ENCODE measurements at regions not wholly inside any gene's neighbourhood (a gene's known extent, or its start where the extent isn't known, plus 50 kb on each side); places are given as distances from the start of the nearest gene placed in this dataset.
"Not testable (repeated sequence)": the region's sequence is repeated elsewhere in the genome, so short reads cannot be mapped to it uniquely, and the experiment has no call there.

GRCh38 chr6:80530103-80530502 is 423.6 kb downstream of the BCKDHB start:
- CTCF ChIA-PET = no interaction called here
- H3K4me1 Mint-ChIP-seq (ENCODE audit: low read depth) = no peaks in the 10 kb centered on the region
- no peaks in the 10 kb centered on the region for H3K9me3 Mint-ChIP-seq
- intact Hi-C loops (cut with micrococcal nuclease) = no loop called here
- no peaks in the 10 kb centered on the region for H3K36me3 Mint-ChIP-seq
- POLR2A ChIA-PET = no interaction called here
- DNase-seq = no peak
- no peak overlapping the region for H3K4me3 Mint-ChIP-seq
- no peaks in the 10 kb centered on the region for H3K27me3 Mint-ChIP-seq
- H3K27ac Mint-ChIP-seq = no peak overlapping the region

- Mint-ChIP-seq H3K9me3 (no peaks in the 10 kb centered on the region), H3K27ac (no peak overlapping the region), H3K4me3 (no peak overlapping the region), H3K4me1 (ENCODE audit: low read depth) (no peaks in the 10 kb centered on the region), H3K36me3 (no peaks in the 10 kb centered on the region), H3K27me3 (peaks cover 1% of the 10 kb centered on the region)
- ChIA-PET POLR2A (no interaction called here), CTCF (no interaction called here)
- intact Hi-C loops (cut with micrococcal nuclease) = no loop called here
- DNase-seq = no peak
Measured at GRCh38 chr6:80528115-80528514, 421.6 kb downstream of the BCKDHB start.

GRCh38 chr6:80527552-80528052 is 421.1 kb downstream of the BCKDHB start:
- ChIA-PET CTCF (no interaction called here), POLR2A (no interaction called here)
- DNase-seq = no peak
- Mint-ChIP-seq H3K4me1 (ENCODE audit: low read depth) (no peaks in the 10 kb centered on the region), H3K4me3 (no peak overlapping the region), H3K27ac (no peak overlapping the region), H3K27me3 (peaks cover 1% of the 10 kb centered on the region), H3K9me3 (no peaks in the 10 kb centered on the region), H3K36me3 (no peaks in the 10 kb centered on the region)
- intact Hi-C loops (cut with micrococcal nuclease) = no loop called here

- intact Hi-C loops (cut with micrococcal nuclease) = no loop called here
- Mint-ChIP-seq H3K36me3 (no peaks in the 10 kb centered on the region), H3K27ac (no peak overlapping the region), H3K9me3 (no peaks in the 10 kb centered on the region), H3K4me3 (no peak overlapping the region), H3K4me1 (ENCODE audit: low read depth) (no peaks in the 10 kb centered on the region), H3K27me3 (peaks cover 1% of the 10 kb centered on the region)
- CTCF ChIA-PET = interaction anchor here (0.8 kb wide), 1 partner anchor 745 kb away, joined by 4 read pairs; no protein-coding TSS in a partner anchor
- no peak for DNase-seq
- POLR2A ChIA-PET = no interaction called here
Measured at GRCh38 chr6:80523531-80523997, 417.1 kb downstream of the BCKDHB start.

- no peak for DNase-seq
- H3K27me3 Mint-ChIP-seq = peaks cover 1% of the 10 kb centered on the region
- intact Hi-C loops (cut with micrococcal nuclease) = no loop called here
- H3K9me3 Mint-ChIP-seq = no peaks in the 10 kb centered on the region
- POLR2A ChIA-PET = no interaction called here
- H3K4me1 Mint-ChIP-seq (ENCODE audit: low read depth) = no peaks in the 10 kb centered on the region
- H3K36me3 Mint-ChIP-seq = no peaks in the 10 kb centered on the region
- no peak overlapping the region for H3K4me3 Mint-ChIP-seq
- H3K27ac Mint-ChIP-seq = no peak overlapping the region
- CTCF ChIA-PET = interaction anchor here (0.8 kb wide), 1 partner anchor 744 kb away, joined by 4 read pairs; no protein-coding TSS in a partner anchor
Measured at GRCh38 chr6:80523010-80523409, 416.5 kb downstream of the BCKDHB start.

GRCh38 chr6:80522576-80522975 is 416.1 kb downstream of the BCKDHB start:
- ChIA-PET POLR2A (no interaction called here), CTCF (no interaction called here)
- H3K4me1 Mint-ChIP-seq (ENCODE audit: low read depth) = no peaks in the 10 kb centered on the region
- H3K27ac Mint-ChIP-seq = no peak overlapping the region
- intact Hi-C loops (cut with micrococcal nuclease) = no loop called here
- H3K27me3 Mint-ChIP-seq = peaks cover 1% of the 10 kb centered on the region
- DNase-seq = no peak
- H3K4me3 Mint-ChIP-seq = no peak overlapping the region
- no peaks in the 10 kb centered on the region for H3K36me3 Mint-ChIP-seq
- no peaks in the 10 kb centered on the region for H3K9me3 Mint-ChIP-seq

DNA sequence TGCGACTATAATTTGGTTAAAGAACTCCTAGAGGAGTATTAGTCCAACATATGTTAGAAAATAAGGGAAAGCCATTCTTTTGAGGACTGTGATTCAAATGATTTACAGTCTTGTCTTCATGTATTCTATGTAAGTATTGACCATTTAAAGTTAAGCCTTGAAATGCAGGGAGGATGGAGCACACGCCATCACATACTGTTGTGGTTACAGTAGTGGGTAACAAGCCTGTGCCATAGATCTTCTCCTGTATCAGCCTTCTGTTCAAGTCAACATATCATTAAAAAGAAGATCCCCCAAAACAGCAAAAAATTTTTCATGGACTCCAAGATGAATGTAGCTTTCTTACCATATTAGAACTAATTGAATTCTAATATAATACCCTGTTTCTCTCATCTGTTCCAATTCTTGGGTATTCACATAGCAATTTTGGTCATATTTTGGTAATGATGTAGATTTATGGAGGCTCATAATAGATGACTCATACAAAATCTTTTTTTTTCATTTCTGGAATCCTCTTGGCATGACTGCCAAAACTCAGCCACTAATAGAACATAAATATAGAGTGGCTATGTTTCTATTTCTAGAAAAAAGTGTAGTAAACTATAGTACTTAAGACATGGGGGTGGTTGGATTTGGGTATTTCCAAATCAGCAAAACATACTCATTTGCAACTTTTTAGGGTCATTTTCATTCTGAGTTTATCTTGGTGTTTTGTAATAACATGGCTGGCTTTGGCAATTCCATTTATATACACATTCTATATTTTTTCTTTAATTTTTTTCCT is 413.5 kb downstream of the BCKDHB start:
- intact Hi-C loops (cut with micrococcal nuclease) = no loop called here
- H3K36me3 Mint-ChIP-seq = no peaks in the 10 kb centered on the region
- H3K9me3 Mint-ChIP-seq = no peaks in the 10 kb centered on the region
- CTCF ChIA-PET = no interaction called here
- peaks cover 1% of the 10 kb centered on the region for H3K27me3 Mint-ChIP-seq
- H3K4me3 Mint-ChIP-seq = no peak overlapping the region
- no peaks in the 10 kb centered on the region for H3K4me1 Mint-ChIP-seq (ENCODE audit: low read depth)
- no peak overlapping the region for H3K27ac Mint-ChIP-seq
- POLR2A ChIA-PET = no interaction called here
- no peak for DNase-seq

- no peaks in the 10 kb centered on the region for H3K9me3 Mint-ChIP-seq
Measured at GRCh38 chr6:80517525-80517924, 411.1 kb downstream of the BCKDHB start.

GRCh38 chr6:80510521-80510920 is 404.1 kb downstream of the BCKDHB start:
- H3K4me1 Mint-ChIP-seq (ENCODE audit: low read depth); POLR2A ChIA-PET; H3K27me3 Mint-ChIP-seq; intact Hi-C loops (cut with micrococcal nuclease); DNase-seq; H3K36me3 Mint-ChIP-seq; CTCF ChIA-PET; H3K27ac Mint-ChIP-seq; H3K4me3 Mint-ChIP-seq; H3K9me3 Mint-ChIP-seq: not testable (repeated sequence)

More at GRCh38 chr6:80517525-80517924, 411.1 kb downstream of the BCKDHB start:
- Mint-ChIP-seq H3K4me3 (no peak overlapping the region), H3K27ac (no peak overlapping the region), H3K36me3 (no peaks in the 10 kb centered on the region), H3K4me1 (ENCODE audit: low read depth) (no peaks in the 10 kb centered on the region), H3K27me3 (no peaks in the 10 kb centered on the region)
- POLR2A ChIA-PET = no interaction called here
- intact Hi-C loops (cut with micrococcal nuclease) = no loop called here
- DNase-seq = no peak
- CTCF ChIA-PET = no interaction called here

GRCh38 chr6:80508885-80509630 is 402.6 kb downstream of the BCKDHB start:
- Mint-ChIP-seq H3K36me3 (no peaks in the 10 kb centered on the region), H3K9me3 (no peaks in the 10 kb centered on the region), H3K27ac (no peak overlapping the region), H3K4me3 (no peak overlapping the region), H3K4me1 (ENCODE audit: low read depth) (no peaks in the 10 kb centered on the region), H3K27me3 (no peaks in the 10 kb centered on the region)
- intact Hi-C loops (cut with micrococcal nuclease) = no loop called here
- POLR2A ChIA-PET = no interaction called here
- DNase-seq = no peak
- CTCF ChIA-PET = no interaction called here

DNA sequence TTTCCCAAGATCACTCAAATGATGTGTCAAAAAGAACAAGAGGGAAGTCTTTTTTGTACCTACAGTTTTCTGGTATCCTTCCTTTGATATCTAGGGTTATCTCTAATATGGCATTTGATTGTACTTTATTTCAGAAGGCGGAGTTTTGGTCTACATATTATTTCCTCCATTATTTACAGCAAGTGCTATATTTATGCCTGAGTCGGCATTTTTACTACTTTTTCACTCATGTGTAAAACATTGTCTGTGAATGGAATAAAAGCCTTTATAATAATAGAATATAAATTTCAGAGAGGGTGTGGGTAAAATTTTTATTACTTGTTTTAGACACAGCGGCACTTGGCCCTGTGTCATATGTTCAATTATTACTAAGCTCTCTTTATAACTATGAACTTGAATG is 398.4 kb downstream of the BCKDHB start:
- ChIA-PET CTCF (no interaction called here), POLR2A (no interaction called here)
- Mint-ChIP-seq H3K4me1 (ENCODE audit: low read depth) (no peaks in the 10 kb centered on the region), H3K4me3 (no peak overlapping the region), H3K27ac (no peak overlapping the region), H3K9me3 (no peaks in the 10 kb centered on the region), H3K27me3 (no peaks in the 10 kb centered on the region), H3K36me3 (no peaks in the 10 kb centered on the region)
- DNase-seq = no peak
- intact Hi-C loops (cut with micrococcal nuclease) = no loop called here

DNA sequence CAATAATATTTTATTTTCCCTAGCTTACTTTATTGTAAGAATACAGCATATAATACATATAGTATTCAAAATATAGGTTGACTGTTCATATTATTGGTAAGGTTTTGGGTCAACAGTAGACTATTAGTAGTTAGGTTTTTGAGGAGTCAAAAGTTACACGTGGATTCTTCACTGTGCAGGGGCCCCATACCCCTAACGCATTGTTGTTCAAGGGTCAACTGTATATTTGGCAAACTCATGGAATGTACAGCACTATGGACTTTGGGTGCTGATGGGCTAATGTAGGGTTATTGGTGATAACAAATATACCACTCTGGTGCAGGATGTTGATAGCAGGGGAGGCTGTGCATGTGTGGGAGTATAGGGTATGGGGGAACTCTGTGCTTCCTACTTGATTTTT is 397.2 kb downstream of the BCKDHB start:
- no peak for DNase-seq
- H3K27ac Mint-ChIP-seq = no peak overlapping the region
- H3K4me1 Mint-ChIP-seq (ENCODE audit: low read depth) = no peaks in the 10 kb centered on the region
- H3K9me3 Mint-ChIP-seq = no peaks in the 10 kb centered on the region
- H3K4me3 Mint-ChIP-seq = no peak overlapping the region
- intact Hi-C loops (cut with micrococcal nuclease) = no loop called here
- ChIA-PET POLR2A (no interaction called here), CTCF (no interaction called here)
- no peaks in the 10 kb centered on the region for H3K27me3 Mint-ChIP-seq
- H3K36me3 Mint-ChIP-seq = no peaks in the 10 kb centered on the region

DNA sequence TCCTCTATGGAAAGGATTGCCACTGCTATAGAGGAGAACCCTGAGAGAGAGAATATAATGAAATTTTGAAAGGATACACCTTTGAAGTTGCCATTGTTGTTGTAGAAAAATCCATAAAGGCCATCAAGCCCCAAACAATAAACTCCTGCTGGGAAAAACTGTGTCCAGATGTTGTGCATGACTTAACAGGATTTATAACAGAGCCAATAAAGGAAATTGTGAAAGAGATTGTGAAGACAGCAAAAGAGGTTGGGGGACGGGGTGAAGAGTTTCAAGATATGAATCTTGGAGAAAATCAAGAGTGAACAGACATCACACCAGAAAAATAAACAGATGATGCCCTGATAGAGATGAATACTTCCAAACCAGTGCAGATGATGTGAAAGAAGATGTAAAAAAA is 396.4 kb downstream of the BCKDHB start:
- intact Hi-C loops (cut with micrococcal nuclease) = no loop called here
- DNase-seq = no peak
- Mint-ChIP-seq H3K4me3 (no peak overlapping the region), H3K4me1 (ENCODE audit: low read depth) (no peaks in the 10 kb centered on the region), H3K36me3 (no peaks in the 10 kb centered on the region), H3K27ac (no peak overlapping the region), H3K9me3 (no peaks in the 10 kb centered on the region), H3K27me3 (peaks cover 1% of the 10 kb centered on the region)
- POLR2A ChIA-PET = no interaction called here
- CTCF ChIA-PET = no interaction called here

Data from activated CD4-positive, alpha-beta memory T cell treated with anti-CD3 and anti-CD28 coated beads for 36 hours (primary cell).